PC-3 (cell line): ENCODE measurements at regions not wholly inside any gene's neighbourhood (a gene's known extent, or its start where the extent isn't known, plus 50 kb on each side); places are given as distances from the start of the nearest gene placed in this dataset.

Experiments used
- ATAC-seq: fragments of 200-7000 bp; cut with Tn5 transposase; 2 replicates; pipeline ENCODE4 v1.9.1; 2020; ENCODE audit warnings: mild to moderate bottlenecking, moderate library complexity
- BruUV-seq: library from RNA; stranded (reverse); fragments of 400-500 nt; replicated peaks from 2 replicates; lab custom pipeline; 2021; lab: Mats Ljungman, UMichigan
- CTCF ChIA-PET: fragments of 300-600 bp; sonication (Branson Sonifier 250); formaldehyde crosslinking; loops from one replicate; lab custom pipeline; 2022; ENCODE audit warnings: antibody characterized with exemption; lab: Charles Lee
- POLR2A ChIA-PET: fragments of 300-600 bp; sonication (Branson Sonifier 250); formaldehyde crosslinking; loops from one replicate; lab custom pipeline; 2022; ENCODE audit warnings: antibody characterized with exemption; ENCODE audit not compliant: unreplicated experiment; lab: Charles Lee
- DNase-seq: peaks from one replicate; pipeline ENCODE4 v3.0.0-alpha.2; 2015
- H2AFZ ChIP-seq: fragments of 300-600 bp; sonication (generic); 2 replicates; pipeline ENCODE4 v1.6.0; 2016; ENCODE audit warnings: antibody characterized with exemption, low read length
- H3F3A ChIP-seq: fragments of 300-600 bp; sonication (generic); one replicate; pipeline ENCODE4 v1.6.0; 2017; ENCODE audit warnings: antibody characterized with exemption, low read length, control low read depth, mild to moderate bottlenecking; ENCODE audit not compliant: unreplicated experiment
- H3K27ac ChIP-seq: fragments of 300-600 bp; sonication (generic); 2 replicates; pipeline ENCODE4 v1.5.1; 2016; ENCODE audit warnings: mild to moderate bottlenecking, low read length
- H3K27me3 ChIP-seq: fragments of 300-600 bp; sonication (generic); 2 replicates; pipeline ENCODE4 v1.6.1; 2016; ENCODE audit warnings: low read length, mixed read lengths
- H3K36me3 ChIP-seq: fragments of 300-600 bp; sonication (generic); 2 replicates; pipeline ENCODE4 v1.6.1; 2016; ENCODE audit warnings: low read depth, mixed run types, low read length, mixed read lengths
- H3K4me1 ChIP-seq: fragments of 300-600 bp; sonication (generic); 2 replicates; pipeline ENCODE4 v1.5.1; 2016; ENCODE audit warnings: low read length; ENCODE audit not compliant: insufficient read depth
- H3K4me2 ChIP-seq: fragments of 300-600 bp; sonication (generic); 2 replicates; pipeline ENCODE4 v1.6.0; 2016; ENCODE audit warnings: low read length
- H3K4me3 ChIP-seq: fragments of 300-600 bp; sonication (generic); 2 replicates; pipeline ENCODE4 v1.5.1; 2016; ENCODE audit warnings: mild to moderate bottlenecking, low read length, mixed read lengths
- H3K79me2 ChIP-seq: fragments of 300-600 bp; sonication (generic); 2 replicates; pipeline ENCODE4 v1.6.1; 2017; ENCODE audit warnings: low read length, mixed read lengths
- H3K9ac ChIP-seq: fragments of 300-600 bp; sonication (generic); 2 replicates; pipeline ENCODE4 v1.6.0; 2016; ENCODE audit warnings: mild to moderate bottlenecking, low read length
- H3K9me2 ChIP-seq: fragments of 300-600 bp; sonication (generic); replicated peaks from 2 replicates; pipeline ENCODE4 v1.6.1; 2016; ENCODE audit warnings: mixed run types, low read length, mixed read lengths
- H3K9me3 ChIP-seq: fragments of 300-600 bp; sonication (generic); 2 replicates; pipeline ENCODE4 v1.6.1; 2016; ENCODE audit warnings: low read length, mixed read lengths
- H4K20me1 ChIP-seq: fragments of 300-600 bp; sonication (generic); 2 replicates; pipeline ENCODE4 v1.6.1; 2016; ENCODE audit warnings: low read length, mixed read lengths
- CTCF ChIP-seq: fragments of 300-600 bp; sonication (generic); conservative IDR thresholded peaks from 2 replicates; pipeline ENCODE4 v1.5.1; 2017; ENCODE audit warnings: antibody characterized with exemption, low read depth, mild to moderate bottlenecking, low read length
- EZH2 ChIP-seq: fragments of 300-600 bp; sonication (generic); IDR thresholded peaks from one replicate; pipeline ENCODE4 v1.6.1; 2017; ENCODE audit warnings: antibody characterized with exemption, mild to moderate bottlenecking, low read length; ENCODE audit not compliant: unreplicated experiment
- EZH2phosphoT487 ChIP-seq: fragments of 300-600 bp; sonication (generic); IDR thresholded peaks from 2 replicates; pipeline ENCODE4 v1.6.1; 2018; ENCODE audit warnings: mild to moderate bottlenecking, antibody characterized with exemption, low read length, borderline replicate concordance
- intact Hi-C: fragments of 100-400 bp; cut with micrococcal nuclease; formaldehyde crosslinking; loops from 2 replicates; pipeline ENCODE4 v1.9.0; 2023

DNA sequence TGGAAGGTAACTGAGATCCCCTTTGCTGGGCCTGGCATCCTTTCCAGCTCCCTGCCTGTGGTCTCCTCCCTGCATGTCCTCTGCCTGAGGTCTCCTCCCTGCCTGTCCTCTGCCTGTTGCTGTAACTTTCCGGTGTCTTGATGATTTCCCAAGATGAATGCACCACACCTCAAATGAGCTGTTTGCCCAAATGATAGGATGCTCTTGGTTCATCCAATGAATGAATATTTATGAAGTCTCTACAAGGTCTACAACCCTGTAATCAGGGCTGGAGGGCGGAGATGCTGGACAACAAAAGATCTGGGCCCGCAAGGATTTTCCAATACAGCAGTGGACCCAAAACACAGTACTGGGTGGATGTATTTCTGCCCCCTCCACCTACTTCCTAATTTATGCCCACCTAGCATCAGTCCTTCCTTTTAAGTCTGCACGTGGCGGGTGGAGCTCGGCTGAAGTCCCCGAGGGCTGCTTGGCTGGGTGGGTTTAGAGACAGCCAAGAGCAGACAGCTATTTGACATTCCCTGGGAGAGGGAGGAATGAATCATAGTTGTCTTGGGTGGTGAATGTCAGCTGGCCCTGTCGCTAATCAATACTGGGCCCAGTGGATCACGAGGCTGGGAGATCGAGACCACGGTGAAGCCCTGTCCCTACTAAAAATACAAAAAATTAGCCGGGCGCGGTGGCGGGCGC is 60.3 kb upstream of the GRHL3 start:
- intact Hi-C loops, result no loop called here
- CTCF ChIA-PET, result no interaction called here
- BruUV-seq, result no TSS peak

GRCh38 chr1:24257373-24257772 is 61.8 kb upstream of the GRHL3 start:
- intact Hi-C loops, result no loop called here
- Histone ChIP-seq H2AFZ (no peak overlapping the region), H3K27me3 (no peaks in the 10 kb centered on the region), H3F3A (no peaks in the 10 kb centered on the region), H3K79me2 (no peaks in the 10 kb centered on the region), H3K4me3 (no peak overlapping the region), H4K20me1 (no peaks in the 10 kb centered on the region), H3K9me3 (no peaks in the 10 kb centered on the region), H3K9ac (no peak overlapping the region), H3K4me2 (no peak overlapping the region), H3K4me1 (no peaks in the 10 kb centered on the region), H3K36me3 (no peaks in the 10 kb centered on the region), H3K9me2 (no peaks in the 10 kb centered on the region), H3K27ac (no peak overlapping the region)
- ATAC-seq, result no peak
- no TSS peak for BruUV-seq
- CTCF ChIA-PET, result no interaction called here
- no peak for DNase-seq
- POLR2A ChIA-PET, result no interaction called here
- TF ChIP-seq EZH2 (no peak), CTCF (no peak), EZH2phosphoT487 (no peak)

More for the DNA sequence above, 60.3 kb upstream of the GRHL3 start:
- no peak overlapping the region for H2AFZ ChIP-seq
- no peak overlapping the region for H3K4me3 ChIP-seq
- no peak overlapping the region for H3K9ac ChIP-seq
- H3K9me2 ChIP-seq, result no peaks in the 10 kb centered on the region
- no peaks in the 10 kb centered on the region for H3K79me2 ChIP-seq
- POLR2A ChIA-PET, result no interaction called here
- H3K9me3 ChIP-seq, result no peaks in the 10 kb centered on the region
- ATAC-seq (no peak), DNase-seq (no peak)
- H3K36me3 ChIP-seq, result no peaks in the 10 kb centered on the region
- H3K4me1 ChIP-seq, result no peaks in the 10 kb centered on the region
- H3K27ac ChIP-seq, result no peak overlapping the region
- H4K20me1 ChIP-seq, result no peaks in the 10 kb centered on the region
- no peaks in the 10 kb centered on the region for H3F3A ChIP-seq
- no peak overlapping the region for H3K4me2 ChIP-seq
- TF ChIP-seq EZH2phosphoT487 (no peak), EZH2 (no peak), CTCF (no peak)
- H3K27me3 ChIP-seq, result no peaks in the 10 kb centered on the region

- no peak for DNase-seq
- ATAC-seq, result no peak
- no peaks in the 10 kb centered on the region for H3K36me3 ChIP-seq
- no peak overlapping the region for H3K9ac ChIP-seq
- TF ChIP-seq EZH2phosphoT487, result no peak
- no peak for TF ChIP-seq EZH2
- TF ChIP-seq CTCF, result no peak
- no TSS peak for BruUV-seq
- H3K4me3 ChIP-seq, result no peak overlapping the region
- no peaks in the 10 kb centered on the region for H3K27me3 ChIP-seq
- CTCF ChIA-PET, result no interaction called here
- H3F3A ChIP-seq, result no peaks in the 10 kb centered on the region
- no peaks in the 10 kb centered on the region for H4K20me1 ChIP-seq
- no peaks in the 10 kb centered on the region for H3K79me2 ChIP-seq
- no peaks in the 10 kb centered on the region for H3K9me3 ChIP-seq
- H2AFZ ChIP-seq, result no peak overlapping the region
- intact Hi-C loops, result no loop called here
- no peaks in the 10 kb centered on the region for H3K4me1 ChIP-seq
- POLR2A ChIA-PET, result no interaction called here
- H3K4me2 ChIP-seq, result no peak overlapping the region
- H3K9me2 ChIP-seq, result no peaks in the 10 kb centered on the region
- no peak overlapping the region for H3K27ac ChIP-seq
These were observed 62.5 kb upstream of the GRHL3 start for GRCh38 chr1:24256687-24257086.
